Stimulated activated CD4-positive, alpha-beta T cell treated with anti-CD3 and anti-CD28 coated beads, Interleukin-1b, Interleukin-23, amount 100 ng/mL, for 48 hours (primary cell): ENCODE measurements at regions not wholly inside any gene's neighbourhood (a gene's known extent, or its start where the extent isn't known, plus 50 kb on each side); places are given as distances from the start of the nearest gene placed in this dataset.
A peak's percentile ranks its signal among the peaks of the same experiment; 100 is the strongest.

Source experiments
- DNase-seq: peaks from one replicate; pipeline ENCODE4 v3.0.0-alpha.2; 2020

DNA sequence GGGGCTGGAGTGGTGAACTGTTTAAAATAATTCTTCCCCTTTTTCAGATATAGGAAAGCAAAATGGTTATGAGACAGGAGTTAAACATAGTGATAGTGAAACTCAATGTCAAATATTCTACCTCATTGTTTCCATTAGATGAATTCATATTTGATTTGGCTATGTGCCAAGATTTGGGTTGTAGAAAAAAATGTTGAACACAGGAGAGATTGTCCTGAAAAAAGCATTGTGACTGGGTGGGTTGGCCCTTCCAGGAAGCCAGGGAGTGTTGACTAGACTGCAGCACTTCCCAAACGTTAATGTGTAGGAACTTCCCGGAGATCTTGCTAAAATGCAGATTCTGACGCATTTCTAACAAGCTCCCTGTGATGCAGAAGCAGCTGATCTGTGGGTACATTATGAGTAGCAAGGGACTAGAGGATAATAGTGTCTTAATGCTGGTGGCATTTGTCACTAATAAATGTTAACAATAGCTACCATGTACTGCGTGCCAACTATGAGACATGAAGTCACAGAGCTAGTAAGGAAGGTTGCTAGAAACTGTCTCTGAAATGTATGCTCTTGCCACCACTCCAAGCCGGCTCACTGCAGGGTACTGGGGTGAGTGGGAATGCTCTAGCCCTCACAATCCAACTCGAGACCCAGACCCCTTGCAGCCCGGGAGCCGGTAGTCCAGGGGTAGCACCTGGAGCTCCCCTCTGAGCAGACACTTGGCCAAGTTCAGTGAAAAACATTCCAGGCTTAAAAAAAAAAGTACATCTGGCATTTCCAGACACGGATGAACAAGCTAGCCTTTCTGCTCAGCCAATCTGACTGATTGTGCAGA, 120.6 kb downstream of the CD47 start:
- no peak for DNase-seq

DNA sequence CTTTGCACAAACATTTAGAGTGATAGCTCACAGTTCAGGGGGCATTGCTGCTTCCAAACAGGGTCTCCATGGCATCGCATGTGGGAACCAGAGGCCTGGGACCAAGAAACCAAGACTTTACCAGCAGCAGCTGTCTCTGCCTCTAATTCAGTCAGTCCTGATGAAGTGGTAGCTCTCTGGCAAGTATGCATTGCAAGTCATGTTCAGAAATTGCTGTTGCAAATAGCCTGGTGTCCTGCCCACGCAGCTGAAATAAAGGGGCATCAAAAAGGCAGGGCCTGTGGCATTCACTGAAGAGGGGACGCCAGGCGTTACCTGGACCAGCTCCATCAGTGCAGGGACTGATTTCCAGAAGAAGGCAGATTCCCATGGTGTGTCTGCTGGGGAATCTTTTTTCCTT, 121.3 kb downstream of the CD47 start:
- DNase-seq = no peak

DNA sequence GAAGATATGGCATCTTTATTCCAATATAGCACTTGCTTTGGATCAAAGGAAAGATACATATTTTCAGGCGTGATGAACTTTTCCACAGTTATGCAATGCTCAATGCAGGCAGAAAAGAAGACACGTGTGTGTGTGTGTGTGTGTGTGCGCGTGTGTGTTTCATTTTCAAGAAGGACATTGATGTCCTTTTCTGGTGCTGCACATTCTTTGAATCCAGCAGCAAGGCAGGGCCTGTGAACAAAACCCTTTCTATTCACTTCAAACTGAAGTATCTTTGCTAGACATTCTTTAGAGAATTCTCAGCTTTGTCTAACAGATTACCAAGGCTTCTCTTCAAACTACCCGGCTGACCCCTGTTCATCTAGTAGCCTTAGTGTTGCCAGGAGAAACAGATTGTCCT, 124.6 kb downstream of the CD47 start:
- DNase-seq = no peak

DNA sequence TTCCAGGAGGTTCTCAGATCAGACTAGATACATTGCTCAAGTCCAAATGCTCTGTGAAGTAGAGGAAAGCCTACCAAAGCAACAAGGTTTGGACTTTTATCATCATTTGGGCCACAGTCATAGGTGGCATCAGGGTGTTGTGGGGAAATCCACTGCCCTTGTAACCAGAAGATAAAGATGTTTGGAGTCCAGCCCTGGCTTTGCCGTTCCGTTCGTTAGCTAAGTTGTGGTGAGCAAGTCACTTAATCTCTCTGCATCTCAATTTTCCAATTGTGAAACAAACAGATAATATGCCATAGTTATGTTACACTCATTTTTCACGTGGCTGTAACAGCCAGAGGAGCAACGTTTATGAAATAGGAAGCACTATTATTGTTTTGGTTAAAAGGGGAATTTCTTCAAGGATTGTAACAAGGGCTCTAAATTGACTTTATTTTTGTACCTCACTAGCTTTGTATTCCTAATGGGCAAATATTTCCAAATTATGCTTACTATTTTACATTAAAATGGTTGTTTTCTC, 125.6 kb downstream of the CD47 start:
- no peak for DNase-seq

DNA sequence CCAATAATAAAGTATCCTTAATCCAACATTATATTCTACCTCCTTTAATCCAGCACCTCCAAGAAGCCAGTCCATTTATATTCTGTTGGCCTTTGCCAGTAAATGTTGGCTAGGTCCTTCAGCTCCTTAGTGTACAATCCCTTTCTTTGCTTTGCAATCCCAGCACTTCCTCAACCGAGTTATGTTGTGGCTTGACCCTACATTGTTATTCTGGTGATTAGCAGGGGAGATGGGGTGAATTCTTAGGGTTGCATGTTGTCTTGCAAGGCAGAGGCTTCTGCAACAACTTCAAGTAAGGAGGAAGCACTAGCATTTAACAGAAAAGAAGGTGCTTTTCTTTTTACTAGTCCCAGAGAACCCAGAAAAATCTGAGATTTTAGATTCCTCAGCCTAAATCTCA, 127.2 kb downstream of the CD47 start:
- no peak for DNase-seq

DNA sequence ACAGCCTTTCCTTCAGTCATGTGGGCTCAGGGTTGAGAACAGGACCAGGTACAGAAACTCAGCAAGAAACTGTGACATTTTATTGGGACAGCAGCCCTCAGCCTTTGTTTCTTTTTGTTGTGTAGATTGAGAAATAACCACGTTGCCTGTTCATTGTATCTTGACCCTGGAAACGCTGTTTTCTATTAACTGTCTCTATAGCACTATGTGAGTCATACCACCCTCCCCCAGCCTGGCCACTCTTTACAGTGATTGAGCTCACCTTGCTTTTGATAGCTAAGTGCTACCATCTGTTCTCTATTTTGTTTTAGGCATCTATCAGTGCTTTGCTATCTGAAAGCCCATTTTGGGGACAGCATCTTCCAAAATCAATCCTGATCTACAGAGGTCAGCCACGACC, 127.9 kb downstream of the CD47 start:
- DNase-seq = no peak

DNA sequence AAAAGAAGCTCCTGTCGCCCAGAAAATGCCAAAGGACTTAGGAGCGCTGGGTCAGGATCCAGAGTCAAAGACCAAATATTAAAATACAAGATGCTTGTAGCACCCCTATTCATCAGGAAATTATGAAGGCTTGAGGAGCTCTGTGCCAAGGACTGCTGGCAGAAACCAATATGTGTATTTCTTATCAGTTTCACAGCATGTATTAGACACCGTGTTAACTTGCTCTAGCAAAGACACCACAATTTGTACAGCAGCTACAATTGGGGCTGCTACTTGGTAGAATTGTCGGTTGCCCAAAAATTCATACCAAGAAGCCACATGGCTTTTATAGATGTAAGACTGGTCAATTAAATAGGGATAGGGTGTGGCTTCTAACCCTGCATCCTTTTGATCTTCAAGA, 128.8 kb downstream of the CD47 start:
- DNase-seq = no peak

DNA sequence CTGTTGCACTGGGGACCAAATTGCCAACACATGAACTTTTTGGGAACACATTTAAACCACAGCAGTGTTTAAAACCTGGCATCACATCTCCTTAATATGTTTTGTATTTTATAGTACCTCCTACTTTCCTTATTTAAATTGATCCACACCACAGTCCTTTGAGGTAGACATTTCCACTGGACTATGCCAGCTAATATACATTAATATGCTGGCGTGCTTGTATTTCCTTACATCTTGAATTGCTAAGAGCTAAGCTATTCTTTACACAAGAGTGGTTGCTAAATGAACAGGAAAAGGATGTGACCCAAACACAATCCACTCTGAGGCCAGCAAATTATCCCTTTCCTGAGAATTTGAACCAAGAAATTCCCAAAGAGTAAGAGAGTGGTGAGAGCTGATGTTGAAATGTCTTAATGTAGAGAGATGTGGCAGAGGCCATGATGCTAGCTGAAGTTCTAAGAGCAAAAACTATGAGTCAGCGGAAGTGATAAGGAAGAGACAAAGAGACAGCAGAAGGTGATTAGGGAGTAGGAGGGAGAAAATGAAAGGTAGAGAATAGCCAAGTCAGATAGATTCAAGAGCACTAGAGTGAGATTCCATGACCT, 131.2 kb downstream of the CD47 start:
- DNase-seq = no peak

DNA sequence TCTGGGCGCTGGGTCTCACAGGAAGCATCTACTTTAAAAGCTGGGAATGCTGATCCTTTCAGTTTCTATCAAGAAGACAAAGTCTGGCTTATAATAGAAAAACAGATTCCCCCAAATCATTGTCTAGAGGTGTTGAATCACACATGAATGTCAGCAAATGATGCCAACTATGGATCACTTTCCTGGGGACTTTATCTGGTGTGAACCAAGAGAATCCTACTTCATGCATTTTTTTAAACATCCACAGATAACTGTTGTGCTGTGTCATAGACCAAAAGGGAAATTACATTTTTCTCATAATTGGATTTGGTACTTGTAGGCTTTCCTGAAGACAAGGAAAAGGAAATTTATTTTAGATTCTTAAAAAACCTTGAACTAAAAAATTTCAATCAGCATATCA, 132.7 kb downstream of the CD47 start:
- DNase-seq = no peak

DNA sequence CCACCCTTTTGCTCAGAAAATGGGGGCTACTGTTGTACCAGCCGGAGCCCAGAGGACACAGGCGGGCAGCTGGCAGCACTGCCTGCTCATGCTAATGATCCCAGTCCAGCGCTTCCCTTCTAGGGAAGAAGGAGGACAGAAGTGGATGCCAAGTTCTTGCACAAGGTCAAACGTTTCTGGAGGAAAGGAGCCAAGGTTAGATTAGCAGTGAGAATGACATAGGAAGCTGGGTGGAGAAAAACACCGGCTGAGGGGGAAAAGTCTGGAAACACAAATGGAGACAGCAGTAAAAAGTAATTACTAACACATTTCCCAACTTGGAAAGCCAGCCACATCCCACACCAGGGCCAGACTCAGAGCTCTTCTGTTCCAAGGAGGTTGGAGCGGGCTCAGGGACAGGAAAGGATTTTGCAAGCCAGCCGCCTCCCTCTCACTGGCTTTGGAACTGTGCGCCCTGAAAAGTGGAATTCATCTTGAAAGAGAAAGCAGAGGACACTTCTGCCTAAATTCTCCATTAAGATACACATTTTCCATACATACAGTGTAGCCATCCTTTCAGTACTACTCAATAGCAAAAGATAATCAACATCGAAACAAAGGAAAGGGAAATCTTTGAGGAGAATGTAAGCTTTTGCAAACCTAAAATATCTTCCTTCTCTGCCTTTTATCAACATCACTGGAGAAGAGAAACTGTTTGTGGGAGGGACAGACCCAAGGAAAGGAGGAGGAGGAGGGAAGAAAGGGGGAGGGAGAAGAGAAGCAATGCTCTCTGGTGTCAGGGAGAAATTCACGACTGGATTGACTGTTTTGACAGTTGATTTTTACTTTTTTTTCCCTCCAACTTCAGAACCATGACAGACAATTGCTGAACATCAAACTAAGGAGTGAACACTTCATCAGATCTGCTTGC, 133.6 kb downstream of the CD47 start:
- DNase-seq = no peak

DNA sequence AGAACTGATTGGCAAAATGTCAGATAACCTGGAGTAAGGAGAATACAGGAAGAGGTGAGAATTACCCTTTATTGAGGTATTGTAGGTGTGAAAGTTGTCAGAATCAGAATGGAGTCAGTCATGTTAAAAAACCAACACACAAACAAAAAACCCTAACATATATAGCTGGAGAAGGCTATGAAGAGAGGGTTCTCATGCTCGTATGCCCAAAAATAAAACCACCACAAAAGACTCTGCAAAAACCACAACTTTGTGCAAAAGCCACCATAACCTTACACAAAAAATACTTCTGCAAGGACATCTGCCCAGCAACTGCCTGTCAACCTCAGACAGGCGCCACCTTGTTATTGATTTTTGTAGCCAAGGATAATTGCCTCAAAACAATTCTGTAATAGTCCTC, 136.0 kb downstream of the CD47 start:
- no peak for DNase-seq

DNA sequence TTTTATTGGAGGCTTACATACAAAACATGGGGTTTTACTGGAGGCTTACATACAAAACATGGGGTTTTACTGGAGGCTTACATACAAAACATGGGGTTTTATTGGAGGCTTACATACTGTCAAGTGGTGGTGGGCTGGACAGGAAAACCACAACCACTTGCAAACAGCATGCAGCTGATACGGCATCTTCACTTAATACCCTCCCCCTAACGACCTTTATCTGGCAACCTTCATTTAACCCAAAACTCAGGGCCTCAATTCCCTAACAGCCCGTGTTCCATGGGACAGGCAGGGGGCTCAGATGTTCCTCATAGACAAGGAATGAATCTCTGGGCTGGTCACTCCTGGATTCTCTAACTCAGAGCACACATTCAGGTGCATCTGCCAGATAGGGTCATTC, 137.1 kb downstream of the CD47 start:
- DNase-seq = no peak

DNA sequence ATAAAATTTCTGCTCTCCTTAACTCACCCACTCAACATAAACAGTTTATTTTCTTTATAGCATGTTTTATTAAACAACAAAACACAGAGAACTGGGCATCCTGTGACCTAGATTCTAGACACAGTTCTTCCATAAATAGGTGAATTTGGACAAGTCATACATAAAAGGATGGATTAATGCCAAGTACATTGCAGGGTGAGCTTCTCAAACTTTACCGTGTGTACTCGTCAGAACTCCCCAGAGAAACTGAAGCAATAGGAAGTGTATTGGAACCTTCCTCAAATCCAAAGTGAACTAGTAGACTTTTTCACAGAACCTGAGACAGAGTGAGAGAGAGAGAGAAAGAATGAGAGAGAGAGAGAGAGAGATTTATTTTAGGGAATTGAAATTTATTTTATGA, 139.7 kb downstream of the CD47 start:
- no peak for DNase-seq

DNA sequence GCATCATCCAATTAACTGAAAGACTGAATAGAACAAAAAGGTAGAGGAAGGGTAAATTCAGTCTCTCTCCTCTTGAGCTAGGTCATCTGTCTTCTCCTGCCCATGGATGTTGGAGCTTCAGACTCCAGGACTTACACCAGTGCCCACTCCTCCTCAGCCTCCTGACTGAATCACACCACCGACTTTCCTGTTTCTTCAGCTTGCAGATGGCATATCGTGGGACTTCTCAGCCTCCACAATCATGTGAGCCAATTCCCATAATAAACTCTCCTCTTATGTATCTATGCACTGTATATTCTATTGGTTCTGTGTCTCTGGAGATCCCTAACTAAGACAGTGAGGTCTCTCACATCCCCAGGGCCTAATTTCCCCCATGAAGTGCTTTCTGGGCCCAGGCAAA, 140.4 kb downstream of the CD47 start:
- no peak for DNase-seq

DNA sequence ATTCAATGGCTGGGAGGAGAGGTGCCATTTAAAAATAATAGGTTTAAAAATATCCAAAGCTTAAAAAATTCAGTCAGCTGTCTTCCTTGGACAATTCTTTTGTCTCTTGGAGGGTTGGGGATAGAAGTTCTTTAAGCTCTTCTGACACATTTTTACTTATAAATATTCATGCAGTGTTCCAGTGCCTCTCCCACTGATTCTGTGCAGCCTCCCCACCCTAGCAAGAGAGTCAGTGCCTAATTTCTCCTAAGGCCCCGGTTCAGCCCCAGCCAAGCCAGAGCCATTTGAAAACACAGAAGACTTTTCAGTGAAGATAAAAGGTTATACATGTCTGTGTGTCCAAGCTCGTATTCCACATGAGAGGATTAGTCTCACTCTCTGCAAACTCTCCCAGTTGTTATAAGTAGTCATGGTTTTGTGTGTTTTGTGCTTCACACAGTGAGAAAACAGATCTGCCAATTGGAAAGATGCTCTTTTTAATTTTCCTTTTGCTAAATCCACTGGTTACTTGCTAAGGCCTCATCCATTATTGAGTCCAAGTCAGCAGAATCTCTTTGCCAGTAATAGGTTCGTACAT, 141.3 kb downstream of the CD47 start:
- no peak for DNase-seq

DNA sequence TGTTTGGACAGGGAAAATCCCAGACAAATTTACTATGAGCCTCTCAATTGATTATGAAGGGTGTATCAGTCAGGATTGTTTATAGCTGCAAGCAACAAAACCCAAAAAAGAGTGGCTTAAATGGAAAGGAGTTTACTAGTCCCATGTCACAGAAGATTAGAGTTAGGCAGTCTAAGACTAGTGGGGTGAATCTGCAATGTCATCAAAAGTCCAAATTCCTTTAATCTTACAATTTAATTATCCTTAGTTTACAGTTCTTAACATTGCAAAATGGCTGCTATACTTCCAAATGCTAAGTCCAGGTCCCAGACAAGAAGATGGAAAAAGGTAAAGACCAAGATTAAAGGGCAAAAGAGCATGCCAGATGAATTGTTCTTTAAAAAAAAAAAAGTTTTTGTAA, 143.6 kb downstream of the CD47 start:
- no peak for DNase-seq

DNA sequence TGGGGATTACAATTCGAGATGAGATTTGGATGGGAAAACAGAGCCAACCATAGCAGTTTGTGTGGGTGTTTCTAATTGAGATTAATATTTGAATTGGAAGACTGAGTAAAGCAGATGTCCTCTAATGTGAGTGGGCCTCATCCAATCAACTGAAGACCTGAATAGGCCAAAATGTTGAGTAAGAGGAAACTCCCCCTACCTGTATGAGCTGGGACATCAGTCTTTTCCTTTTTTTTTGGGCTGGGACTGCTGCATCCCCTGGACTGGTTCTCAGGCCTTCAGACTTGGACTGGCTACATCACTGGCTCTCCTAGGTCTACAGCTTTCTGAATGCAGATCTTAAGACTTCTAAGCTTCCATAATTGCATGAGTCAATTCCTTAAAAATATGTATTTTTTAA, 144.1 kb downstream of the CD47 start:
- DNase-seq = no peak

DNA sequence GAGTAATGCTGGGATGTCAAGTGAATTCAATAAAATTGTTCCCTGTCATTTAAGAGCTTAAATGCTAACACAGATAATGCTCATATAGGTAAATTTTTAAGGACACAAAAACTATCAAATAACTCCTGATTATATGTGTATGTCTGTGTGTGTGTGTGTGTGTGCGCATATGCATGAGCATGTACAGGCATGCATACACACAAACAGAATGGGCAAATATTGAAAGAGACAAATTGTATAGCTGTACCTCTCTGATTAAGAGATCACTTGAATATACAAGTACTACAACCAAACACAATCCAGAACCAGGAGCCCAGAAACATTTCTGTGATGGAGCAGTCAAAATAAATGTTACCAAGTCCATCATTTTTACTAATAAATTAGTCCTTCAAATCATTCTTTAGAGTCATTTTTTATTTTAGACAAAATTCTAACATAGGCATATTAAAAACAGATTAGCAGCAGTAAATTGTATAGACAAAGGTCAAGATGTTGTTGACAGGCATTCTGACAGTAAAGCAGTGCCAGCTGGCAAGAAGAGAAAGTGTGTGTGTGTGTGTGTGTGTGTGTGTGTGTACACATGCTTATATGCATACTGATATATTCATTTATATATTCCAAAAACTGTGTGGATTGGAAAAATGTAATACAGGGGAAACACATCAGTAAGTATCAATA, 145.3 kb downstream of the CD47 start:
- DNase-seq = no peak

DNA sequence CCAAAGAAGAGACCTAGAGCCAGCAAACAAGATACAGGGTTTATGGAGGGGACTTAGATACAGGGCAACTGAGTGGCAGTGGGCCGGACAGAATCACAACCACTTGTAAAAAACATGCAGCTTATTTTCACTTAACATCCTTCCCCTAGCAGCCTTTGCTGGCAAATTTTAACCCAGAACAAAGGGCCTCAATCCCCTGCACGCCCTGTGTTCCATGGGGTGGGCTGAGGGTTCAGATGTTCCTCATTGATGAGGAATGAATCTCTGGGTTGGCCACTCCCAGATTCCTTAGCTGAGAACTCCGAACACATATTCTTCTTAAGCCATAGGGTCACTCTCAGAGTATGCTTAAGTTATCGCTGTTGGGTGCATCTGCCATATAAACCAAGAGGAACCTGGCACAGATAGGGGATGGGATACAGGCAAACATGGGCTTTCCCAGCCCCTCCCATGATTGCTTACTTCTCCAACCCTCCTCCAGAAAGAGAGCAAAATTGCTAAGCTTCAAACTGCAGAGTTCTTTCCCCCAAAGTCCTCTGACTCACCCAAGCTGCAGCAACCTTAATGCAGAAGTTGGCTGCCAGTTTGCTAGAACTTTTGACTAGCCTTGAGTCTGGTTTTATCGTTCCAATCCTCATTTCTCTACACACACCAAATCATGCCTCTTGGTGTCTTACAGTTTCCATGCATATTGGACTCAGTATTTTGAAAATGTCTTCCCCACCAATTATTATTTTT, 146.9 kb downstream of the CD47 start:
- DNase-seq = no peak

DNA sequence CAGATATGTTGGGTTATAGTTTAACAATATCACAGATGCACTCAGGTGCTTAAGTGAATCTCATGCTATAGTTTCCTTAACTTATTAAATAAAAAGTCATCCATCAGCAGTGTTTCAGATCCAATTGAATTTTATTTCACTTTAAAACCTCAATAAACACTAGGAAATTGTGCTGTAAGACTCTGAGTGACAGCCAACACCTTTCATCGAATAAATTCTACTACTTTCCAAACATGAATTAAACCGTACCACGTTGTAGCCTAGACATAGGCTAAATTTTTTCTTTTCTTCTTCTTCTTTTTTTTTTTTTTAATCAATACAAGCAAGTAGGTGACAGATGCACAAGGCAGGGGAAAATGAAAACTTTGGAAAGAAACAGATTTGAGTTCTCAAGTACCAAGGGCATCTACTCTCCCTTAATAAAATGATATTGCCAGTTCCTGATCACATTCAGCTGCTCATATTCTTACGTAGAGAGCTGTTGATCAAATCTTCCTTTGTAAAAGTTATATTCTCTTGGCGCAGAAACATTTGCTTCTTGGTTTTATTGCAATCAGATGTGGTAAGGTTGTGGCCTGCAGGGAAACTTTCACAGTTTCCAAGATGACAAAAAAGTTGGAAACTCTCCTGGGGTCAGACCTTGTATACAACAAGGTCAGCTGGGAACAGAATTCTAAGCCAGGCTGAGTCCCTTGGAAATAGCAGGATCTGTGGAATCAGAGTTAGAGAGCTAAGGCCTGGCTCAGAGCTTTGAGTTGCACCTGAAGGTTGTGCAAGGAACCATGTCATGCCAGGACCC, 147.7 kb downstream of the CD47 start:
- no peak for DNase-seq

DNA sequence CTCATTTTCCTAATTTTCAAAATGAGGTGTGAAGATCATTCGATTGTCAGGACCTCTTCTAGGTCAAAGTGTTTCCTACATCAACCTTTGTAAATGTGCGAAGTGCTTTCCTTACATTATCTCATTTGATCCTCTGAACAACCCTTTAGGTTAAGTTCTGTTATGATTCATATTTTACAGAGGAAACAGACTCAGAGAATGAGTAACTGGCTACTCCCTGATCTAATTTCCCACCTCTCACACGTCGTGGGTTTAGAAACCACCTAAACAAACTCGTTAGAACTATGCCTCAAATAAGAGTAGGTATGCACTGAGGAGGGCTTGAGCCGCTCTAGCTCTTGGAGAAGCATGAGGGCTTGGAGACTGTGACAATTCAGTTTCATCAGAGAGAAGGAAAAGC, 148.6 kb downstream of the CD47 start:
- peak; percentile 56 for DNase-seq
